ENCODE measurements at regions not wholly inside any gene's neighbourhood (a gene's known extent, or its start where the extent isn't known, plus 50 kb on each side); places are given as distances from the start of the nearest gene placed in this dataset.

DNA sequence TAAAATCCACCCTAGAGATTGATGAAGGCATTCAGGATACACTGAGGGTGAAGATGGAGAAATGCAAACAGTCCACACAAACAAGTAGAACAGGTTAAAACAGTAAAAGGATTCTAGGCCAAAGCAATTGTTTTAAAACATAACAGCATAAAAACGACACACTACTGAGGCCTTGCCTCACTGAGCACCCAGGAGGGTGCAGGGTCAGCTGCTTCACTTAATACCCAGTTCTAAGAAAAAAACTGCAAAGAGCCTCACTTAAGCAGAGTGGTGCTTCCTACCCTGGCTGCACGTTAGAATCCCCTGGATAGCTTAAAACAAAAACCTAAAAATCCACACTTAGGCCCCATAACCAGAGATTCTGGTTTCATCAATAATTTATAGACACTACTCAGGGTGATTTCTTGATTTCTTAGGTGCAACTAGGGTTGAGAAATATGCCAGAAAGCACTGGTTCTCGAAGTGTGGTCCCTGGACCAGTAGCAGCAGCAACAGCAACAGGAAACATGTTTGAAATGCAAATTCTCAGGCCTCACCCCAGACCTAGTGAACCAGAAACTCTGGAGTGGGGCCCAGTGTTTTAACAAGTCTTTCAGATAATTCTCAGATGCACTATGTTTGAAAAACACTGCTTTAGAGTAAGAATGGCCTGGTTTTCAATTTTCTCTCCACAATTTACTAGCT lies 279.1 kb downstream of the ZEB2 start:
- no peak for DNase-seq

DNA sequence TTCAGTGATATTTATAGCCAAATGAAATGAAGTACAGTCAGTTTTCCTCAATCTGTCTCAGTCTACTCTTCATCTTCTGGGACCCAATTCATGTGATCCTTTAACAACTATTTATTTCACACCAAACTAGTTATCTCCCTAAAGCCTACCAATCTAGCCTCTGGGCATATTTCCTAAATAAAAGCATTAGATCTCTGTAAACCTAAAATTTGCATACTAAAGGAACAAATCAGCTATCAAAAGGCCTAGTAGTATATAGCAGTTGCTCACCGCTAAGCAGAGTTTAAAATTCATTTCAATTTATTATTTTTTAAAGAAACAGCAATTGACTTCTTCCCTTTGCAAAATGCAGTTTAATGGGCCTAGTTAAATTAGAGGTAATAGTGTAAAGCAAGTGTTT lies 280.2 kb downstream of the ZEB2 start:
- DNase-seq = no peak

DNA sequence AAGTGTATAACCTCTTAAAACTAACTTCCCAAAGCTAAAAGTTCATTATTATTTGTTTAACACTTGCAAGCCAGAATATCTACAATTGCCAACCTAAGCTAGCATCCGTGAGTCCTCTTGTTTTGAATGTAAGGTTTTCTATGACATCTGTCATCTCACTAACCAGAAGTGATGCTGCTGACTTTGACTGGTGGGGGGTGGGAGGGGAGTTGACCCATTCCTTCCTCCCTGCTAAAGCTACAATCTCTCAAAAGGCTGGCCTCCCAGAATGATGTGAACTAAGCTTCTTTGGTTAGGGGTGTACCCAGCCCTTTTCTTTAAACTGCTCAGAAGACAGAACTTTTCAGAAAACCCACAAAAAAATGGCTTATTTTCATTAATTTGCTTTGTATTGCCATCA lies 280.6 kb downstream of the ZEB2 start:
- DNase-seq = no peak

DNA sequence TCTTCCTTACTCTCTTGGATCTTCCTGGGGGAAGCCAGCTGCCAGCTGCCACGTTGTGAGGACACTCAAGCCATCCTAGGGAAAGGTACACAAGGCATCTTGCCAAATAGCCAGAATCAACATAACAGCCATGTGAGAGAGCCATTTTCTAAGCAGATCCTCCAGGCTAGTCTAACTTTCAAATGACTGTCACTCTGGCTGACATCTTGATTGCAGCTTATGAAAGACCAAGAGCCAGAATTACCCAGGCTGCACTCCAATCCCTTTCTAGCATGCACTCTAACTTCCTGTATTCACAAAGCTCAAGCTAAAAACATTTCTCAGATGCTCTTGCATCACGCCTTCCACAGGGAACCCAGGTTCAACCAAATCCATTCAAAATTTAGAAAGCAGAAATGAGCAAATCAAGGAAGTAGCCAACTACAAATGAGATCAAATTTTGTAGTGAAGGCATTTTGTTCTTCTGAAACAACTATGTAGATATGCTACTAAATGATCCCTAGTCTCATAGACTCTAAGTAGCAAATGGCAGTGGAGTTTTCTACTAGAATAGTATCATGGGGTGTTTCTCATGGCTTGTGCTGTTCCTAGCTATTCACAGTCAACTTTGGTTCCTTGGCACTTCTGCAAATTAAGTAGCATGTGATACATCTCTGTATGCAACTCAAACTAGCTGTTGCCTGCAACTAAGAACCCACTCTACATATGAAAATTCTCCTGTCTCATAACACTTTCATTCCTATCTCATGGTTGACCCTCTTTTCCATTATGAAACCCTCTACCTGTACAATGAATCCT lies 281.9 kb downstream of the ZEB2 start:
- no peak for DNase-seq

DNA sequence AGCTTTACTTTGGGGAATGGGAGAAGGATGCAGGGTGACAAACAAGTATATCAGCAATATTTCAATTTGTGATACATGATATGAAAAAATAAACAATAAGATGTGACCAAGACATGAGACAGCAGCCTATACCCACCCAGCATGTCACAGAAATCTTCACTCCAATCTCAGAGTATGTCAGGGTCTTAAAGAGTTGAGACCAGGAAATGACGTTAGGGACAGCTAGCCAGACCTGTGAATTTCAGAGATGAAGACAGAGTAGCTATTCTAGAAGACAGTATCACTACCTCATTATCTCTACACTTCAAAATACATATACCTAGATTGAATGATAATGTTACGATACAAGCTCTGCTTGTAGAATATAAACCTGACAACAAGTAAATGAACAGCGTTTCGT lies 282.8 kb downstream of the ZEB2 start:
- DNase-seq = no peak

DNA sequence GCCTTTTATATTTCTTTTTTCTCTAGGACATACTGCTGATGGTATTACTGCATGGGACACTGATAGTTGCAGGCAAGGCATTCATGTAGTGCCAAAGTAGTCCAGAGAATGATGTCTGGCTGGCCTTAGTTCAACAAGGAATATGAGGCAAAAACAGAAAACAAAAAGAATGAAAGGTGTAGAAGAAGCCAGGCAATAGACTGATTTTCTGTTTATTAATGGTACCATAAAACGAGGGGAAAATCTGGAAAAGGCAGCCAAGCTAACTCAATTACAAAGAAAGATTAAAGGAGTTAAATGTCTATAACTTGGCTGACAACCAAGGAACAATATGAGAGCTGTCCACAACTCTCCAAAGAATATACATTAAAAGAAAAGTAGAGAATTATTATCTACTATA lies 284.9 kb downstream of the ZEB2 start:
- no peak for DNase-seq

DNA sequence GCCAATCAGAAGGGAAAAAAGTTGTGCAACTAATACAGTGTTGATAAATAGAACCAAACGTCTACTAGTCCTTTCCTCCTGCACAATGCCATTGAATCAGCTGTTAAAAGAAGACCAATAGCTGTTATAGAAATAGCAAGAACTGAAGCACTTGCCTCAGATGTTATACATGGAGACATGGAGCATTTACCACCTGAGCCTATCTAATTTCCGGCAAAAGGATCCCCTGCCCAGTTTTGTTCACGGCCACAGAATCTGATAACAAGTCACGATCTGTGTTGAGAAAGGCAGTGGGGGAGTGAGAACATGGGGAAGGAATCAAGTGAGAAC lies 285.4 kb downstream of the ZEB2 start:
- DNase-seq = no peak

DNA sequence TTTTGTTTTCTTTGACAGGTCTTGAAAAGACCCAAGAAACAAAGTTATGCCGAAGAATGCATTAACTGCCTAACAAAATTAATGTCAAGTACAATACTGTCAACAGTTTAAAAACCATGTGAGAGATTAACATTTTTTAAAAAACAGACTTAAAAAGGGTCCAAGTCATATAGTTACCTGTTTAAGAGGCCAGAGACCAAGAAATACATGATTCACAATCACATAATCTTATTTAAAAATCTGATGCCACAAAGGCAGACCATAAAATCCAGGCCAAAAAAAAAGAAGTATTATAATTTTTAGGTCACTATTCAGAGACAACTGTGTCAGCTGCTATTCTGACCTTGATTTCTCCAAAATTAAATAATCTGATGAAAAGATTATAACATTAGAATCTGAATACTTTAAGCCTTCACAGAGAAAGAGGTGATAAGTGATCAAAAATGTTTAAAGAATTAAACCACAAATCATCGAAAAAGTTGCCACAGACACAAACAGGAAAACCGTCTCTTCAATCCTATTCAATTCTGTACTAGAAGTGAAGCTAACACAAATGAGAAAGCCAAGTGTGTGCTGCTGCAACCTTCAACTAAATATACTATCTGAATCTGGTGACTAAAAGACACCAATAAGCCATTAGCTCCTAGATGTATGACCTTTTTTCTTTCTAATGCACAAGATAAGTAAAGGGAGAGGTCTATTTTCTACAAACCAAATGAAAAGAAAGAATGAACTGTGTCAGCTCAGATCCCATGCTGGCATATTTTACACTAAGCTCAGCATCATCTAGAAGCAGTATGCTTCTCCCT lies 286.0 kb downstream of the ZEB2 start:
- DNase-seq = no peak

DNA sequence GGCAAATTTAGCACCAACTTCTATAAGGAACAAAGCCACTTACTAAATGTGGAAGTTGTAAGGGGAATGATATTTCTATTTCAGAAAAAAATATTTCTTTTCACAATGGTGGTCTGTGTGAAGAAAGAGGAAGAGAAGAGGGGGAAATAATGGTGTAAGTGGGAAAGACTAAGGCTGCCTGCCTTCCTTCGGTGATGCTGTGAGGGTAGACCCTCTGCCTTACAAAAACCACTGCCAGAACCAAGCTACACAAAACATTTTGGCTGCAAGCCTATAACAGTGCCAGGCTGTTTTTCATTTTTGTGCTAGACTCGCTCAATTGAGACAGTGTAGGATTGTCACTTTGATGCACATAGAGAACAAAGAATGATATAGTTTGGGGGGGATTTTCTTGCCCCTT lies 286.6 kb downstream of the ZEB2 start:
- DNase-seq = no peak

DNA sequence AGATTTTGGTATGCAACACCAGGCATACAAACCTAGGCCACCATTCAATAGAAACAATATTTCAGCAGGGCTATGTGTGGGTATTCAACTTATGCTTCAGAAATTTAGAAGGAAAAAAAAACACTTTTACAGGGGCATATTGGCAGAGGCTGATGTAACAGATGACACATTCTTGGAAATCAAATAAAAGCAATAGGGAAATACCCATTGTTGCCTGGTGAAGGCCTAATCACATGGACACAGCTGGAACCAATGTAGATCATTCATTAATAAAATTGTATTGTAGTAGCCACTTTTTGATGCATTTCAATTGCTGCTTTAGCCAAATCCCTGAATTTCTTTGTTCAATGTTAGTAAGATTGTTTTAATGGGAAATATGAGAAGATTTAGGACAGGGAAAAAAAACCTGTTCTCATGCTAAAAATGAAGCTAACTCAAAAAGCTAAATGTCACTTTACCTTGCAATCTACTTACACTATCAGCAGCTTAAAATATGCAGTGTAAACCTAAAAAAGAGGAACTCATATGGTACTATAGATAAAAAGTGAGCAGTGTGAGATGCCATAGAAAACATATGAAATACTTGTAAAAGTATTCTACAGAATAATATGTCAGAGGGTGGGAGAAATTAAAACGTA lies 289.4 kb downstream of the ZEB2 start:
- DNase-seq = no peak

DNA sequence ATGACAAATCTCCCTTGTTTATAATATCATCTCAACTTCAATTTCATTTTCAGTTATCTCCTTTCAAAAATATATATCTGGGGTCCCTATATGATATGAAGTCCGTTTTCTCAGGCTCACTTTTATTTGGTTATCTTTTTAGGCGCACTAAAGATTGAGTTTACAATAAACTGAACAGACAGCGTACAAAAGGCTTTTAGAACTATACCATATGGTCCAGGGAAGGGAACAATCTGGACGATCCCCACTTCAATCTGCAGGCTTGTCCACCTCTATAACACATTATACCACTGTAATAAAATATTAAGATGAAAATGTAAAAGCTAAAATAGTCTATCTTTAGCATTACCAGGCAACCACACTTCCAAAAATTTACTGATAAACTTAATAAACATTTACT lies 289.9 kb downstream of the ZEB2 start:
- DNase-seq = no peak

DNA sequence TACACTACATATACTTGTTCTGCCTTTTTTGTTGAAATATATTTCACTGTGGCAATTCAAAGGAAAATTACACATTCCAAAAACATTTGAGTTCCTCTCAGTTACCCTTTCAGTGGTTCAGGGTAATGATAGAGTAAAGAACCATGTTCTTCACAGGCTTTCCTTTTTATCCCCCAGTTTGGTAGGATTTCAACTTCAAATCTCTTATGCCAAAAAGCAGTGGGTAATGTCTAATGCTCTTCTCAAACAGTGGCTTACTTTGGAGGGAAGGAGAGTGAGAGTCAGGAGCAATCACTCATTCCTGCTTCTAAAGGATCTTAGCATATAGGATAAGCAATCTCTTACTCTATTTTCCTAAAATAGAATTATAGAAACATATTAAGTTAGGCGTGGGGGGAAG lies 290.6 kb downstream of the ZEB2 start:
- DNase-seq = no peak

DNA sequence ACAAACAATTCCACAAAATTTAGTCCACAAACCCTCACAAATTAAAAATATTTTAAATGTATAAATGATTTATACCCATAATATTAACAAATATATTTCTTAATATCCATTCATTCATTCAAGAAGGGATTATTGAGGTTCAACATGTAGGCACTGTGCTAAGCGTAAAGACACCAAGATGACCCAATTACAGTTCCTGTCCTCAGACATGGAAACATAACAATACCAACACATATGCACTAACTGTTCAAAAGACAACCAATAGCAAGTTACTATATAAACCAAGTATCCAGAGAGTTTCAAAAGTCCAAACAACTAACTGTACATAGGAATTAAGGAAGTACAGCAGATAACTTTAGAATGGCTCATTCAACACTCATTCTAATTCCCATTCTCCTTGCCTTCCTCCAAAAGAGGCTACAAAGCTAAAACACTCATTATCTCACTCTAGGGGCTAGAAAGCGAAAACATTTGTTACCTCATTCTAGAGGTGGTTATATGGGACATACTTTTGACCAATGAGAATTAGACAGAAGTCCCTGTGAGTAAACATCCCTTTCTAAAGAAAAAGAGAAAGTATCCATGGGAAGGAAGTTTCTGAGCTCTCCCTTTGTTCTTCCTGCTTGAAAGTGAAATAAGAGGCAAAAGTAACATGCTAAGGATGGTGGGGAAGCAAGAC lies 292.4 kb downstream of the ZEB2 start:
- no peak for DNase-seq

DNA sequence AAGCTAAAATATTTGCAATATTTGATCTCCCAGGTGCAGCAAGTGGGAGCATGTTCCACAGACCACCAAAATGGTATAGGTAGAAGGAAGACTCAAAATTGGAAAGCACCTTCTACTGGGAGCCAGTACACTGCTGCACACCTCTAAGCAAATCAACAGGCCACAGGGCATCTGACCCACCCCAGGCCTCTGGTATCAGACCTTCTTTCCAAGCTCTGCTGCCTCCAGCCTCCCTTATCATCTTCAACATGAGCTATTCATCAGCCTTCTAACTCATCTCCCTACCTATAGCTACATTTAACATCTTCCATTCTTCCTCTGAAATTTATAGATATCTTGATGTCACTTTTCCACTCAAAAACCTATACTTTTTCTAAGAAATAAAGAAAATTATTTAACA lies 294.8 kb downstream of the ZEB2 start:
- DNase-seq = no peak

DNA sequence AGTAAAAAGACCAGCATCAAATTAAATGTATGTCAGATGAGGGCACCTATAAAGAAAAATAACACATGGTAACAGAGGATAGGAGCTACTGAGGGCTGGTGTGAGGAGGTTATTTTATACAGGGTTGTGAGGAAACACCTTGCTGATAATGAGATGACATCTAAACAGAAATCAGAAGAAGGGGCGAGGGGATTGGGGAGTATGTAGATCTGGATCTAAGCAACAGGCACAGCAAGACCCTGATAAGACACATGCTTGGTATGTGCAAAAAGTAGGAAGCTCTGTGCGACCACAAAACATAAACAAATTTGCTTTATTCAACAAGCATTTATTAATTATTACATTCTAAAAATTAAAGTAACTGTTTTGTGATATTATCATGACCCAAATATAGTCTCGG lies 295.4 kb downstream of the ZEB2 start:
- no peak for DNase-seq

DNA sequence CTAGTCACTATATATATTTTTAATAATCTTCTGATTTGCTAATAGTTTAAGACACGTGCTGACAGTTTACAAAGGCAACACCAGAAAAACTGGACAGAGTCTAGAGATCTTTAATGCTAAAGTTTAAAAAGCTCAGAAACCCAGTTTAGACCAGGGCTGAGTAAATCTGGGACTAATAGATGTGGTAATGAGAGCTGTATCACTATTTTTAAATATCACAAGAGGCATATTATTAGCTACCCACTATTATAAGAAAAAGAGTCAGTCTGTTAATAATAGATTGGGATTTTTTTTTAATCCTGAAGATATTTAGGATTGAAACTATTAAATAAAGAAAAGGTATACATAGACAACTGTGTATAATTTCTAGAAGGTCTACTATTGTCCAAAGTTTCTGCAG lies 299.9 kb downstream of the ZEB2 start:
- DNase-seq = no peak

DNA sequence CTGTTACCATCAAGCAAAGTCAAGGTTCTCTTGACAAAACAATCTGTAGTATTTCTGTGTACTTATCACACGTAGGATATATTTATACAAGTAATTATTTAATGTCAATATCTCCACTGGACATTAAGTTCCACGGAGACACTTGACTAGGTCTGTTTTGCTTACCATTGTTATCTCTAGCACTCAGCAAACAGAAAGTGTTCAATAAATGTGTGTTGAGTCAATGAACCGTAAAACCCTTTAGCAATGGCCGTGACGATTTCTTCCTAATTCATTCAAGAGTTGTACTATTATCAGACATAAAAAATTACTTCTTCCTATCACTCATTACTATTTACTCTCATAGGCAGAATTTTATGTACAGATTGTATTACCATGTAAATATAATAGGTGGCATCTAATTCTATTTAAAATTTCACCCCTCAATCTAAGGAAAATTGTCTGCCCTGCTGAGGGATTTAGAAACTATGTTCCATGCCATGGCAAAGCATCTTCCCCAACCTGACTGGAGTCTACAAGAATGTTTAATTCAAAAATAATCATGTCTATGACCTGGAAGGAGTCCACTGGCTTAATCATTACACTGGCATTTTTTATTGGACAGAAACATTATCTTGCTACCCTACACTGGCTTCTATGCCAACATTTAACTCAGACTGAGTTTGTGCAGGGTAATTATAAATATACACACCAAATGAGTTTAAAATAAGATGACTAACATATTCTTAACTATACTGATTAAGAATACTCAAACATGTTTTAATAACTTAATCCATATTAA lies 301.9 kb downstream of the ZEB2 start:
- no peak for DNase-seq

DNA sequence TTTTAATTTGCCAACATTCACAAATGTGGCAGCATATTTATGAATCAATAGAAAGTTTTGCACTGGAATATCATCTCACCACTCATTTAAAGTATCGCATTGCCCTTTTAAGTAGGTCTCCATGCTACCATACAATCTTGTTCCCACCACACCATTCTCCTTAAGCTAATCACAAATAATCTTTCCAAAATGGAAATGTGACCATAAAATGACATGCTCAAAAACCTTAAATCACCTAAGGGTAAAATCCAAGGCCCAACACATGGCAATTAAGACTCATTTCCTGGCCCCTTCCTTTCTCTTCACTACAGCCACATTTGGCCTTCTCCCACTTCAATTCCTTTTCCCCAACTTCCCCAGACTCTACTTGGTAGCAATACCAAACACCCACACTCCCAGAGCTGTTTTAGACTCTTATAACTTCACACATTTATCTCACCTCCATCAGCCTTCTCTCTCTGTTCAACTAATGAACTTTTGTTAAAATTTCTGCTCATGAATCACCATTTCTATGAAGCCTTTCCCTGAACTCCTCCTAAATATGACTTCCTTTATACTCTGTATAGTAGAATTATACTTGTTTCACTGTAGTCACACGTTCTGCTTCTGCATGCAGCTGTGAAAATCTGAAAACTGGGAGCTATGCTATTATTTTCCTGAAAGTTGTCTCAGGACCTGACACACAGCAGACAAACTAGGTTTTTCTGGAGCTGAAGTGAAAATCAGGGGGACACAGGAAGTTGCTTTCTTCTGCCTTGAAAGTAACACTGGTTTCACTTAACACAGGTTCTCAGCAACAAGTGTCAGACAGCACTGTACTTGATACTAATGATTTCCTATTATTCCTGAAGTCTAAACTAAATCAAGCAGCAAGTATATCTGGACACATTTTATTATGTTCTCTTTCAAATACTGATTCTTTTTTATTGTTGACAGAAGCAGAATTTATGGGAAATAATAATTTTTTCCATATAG lies 303.9 kb downstream of the ZEB2 start:
- DNase-seq = no peak

DNA sequence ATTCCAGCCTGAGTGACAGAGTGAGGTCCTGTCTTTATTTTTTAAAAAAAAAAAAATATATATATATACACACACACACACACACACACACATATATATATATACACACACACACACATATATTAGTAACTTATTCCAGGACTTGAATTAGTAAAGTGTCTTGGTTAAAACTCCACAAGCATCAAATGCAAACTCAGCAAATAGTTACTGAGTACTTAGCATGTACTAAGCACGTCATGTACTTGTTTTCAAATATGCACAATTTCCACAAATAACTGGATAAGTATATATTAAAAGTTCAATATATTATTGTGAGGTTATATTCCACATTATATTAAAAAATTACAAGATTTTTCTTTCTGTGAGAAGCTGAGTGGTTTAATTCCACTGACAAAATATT lies 304.7 kb downstream of the ZEB2 start:
- no peak for DNase-seq

DNA sequence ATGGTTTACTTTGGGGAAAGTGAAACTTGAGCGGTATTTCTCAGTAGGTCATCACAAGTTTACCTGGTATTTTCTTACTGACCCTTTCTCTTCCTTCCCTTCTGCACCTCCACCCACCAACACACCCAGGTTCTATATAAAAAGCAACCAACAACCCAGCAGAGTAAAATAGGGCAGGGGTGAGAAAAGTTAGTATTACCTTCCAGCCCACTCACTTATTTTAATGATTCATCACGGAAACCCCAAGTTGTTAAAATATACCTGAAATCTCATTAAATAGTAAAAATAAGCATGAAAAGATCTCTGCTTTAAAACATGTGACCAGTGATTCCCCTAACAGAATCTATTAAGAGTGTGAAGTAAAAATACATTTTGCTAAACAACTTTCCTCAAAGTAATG lies 306.1 kb downstream of the ZEB2 start:
- DNase-seq = no peak

DNA sequence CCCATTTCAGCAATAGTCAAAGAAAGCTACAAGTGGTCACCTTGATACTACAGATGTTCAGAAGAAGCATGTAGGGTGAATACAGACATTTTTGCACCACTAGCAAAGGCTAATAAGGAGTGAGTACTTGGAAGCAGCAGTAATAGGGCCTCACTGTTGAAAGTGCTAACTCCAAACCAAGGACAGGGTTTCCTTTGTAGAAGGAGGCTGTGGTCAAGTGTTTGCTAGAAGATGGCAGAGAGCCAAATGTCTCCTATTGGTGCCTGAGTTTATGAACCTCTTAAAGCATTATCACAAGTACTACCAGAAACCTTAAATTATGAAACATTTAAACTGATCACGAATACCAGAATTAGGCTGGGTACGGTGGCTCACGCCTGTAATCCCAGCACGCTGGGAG lies 308.1 kb downstream of the ZEB2 start:
- DNase-seq = no peak
